ENCODE measurements at regions not wholly inside any gene's neighbourhood (a gene's known extent, or its start where the extent isn't known, plus 50 kb on each side); places are given as distances from the start of the nearest gene placed in this dataset.
"Not testable (repeated sequence)": the region's sequence is repeated elsewhere in the genome, so short reads cannot be mapped to it uniquely, and the experiment has no call there.

- no peak for DNase-seq
Observed at GRCh38 chr12:73225371-73225937, 953.3 kb downstream of the TRHDE start.

- DNase-seq = no peak
Observed at GRCh38 chr12:73225941-73226340, 953.8 kb downstream of the TRHDE start.

- DNase-seq = no peak
Observed at GRCh38 chr12:73226593-73226992, 954.4 kb downstream of the TRHDE start.

- DNase-seq = not testable (repeated sequence)
Observed at GRCh38 chr12:73228828-73229227, 956.7 kb downstream of the TRHDE start.

GRCh38 chr12:73235387-73235786 is 963.2 kb downstream of the TRHDE start:
- no peak for DNase-seq

- DNase-seq = no peak
Observed at GRCh38 chr12:73240110-73240509, 967.9 kb downstream of the TRHDE start.

- DNase-seq = no peak
Observed at GRCh38 chr12:73262788-73263381, 990.7 kb downstream of the TRHDE start.

- DNase-seq = no peak
Observed at GRCh38 chr12:73266206-73266605, 994.0 kb downstream of the TRHDE start.

GRCh38 chr12:73274976-73275375 is 1002.8 kb downstream of the TRHDE start:
- no peak for DNase-seq

GRCh38 chr12:73277971-73278370 is 1005.8 kb downstream of the TRHDE start:
- no peak for DNase-seq

- no peak for DNase-seq
Observed at GRCh38 chr12:73301530-73301929, 1029.4 kb downstream of the TRHDE start.

GRCh38 chr12:73307260-73307659 is 1035.1 kb downstream of the TRHDE start:
- DNase-seq = no peak

- no peak for DNase-seq
Observed at GRCh38 chr12:73308079-73308478, 1035.9 kb downstream of the TRHDE start.

- DNase-seq = no peak
Observed at GRCh38 chr12:73308747-73309146, 1036.6 kb downstream of the TRHDE start.

GRCh38 chr12:73321319-73321718 is 1049.1 kb downstream of the TRHDE start:
- DNase-seq = no peak

- DNase-seq = no peak
Observed at GRCh38 chr12:73321776-73322175, 1049.6 kb downstream of the TRHDE start.

GRCh38 chr12:73330584-73331351 is 1058.6 kb downstream of the TRHDE start:
- no peak for DNase-seq

- no peak for DNase-seq
Observed at GRCh38 chr12:73341559-73342247, 1069.5 kb downstream of the TRHDE start.

- no peak for DNase-seq
Observed at GRCh38 chr12:73342733-73343132, 1070.6 kb downstream of the TRHDE start.

GRCh38 chr12:73352826-73353225 is 1080.7 kb downstream of the TRHDE start:
- no peak for DNase-seq

- DNase-seq = no peak
Observed at GRCh38 chr12:73361156-73361863, 1089.1 kb downstream of the TRHDE start.

GRCh38 chr12:73361864-73362230 is 1089.7 kb downstream of the TRHDE start:
- DNase-seq = no peak

GRCh38 chr12:73362666-73363065 is 1090.5 kb downstream of the TRHDE start:
- no peak for DNase-seq

Measured in NCI-H226 (cell line).